ENCODE measurements at regions not wholly inside any gene's neighbourhood (a gene's known extent, or its start where the extent isn't known, plus 50 kb on each side); places are given as distances from the start of the nearest gene placed in this dataset.

- Histone ChIP-seq H3K4ac (ENCODE audit: low read depth, low read length) (no peak overlapping the region), H3K56ac (ENCODE audit: insufficient read length, low read depth, low read length) (no peak overlapping the region), H3K4me1 (ENCODE audit: insufficient read depth, low read length) (no peaks in the 10 kb centered on the region), H2BK120ac (ENCODE audit: low read depth, low read length, poor library complexity, severe bottlenecking) (no peak overlapping the region), H4K5ac (ENCODE audit: insufficient read length, low read depth, low read length) (no peak overlapping the region), H2AFZ (ENCODE audit: low read length) (no peak overlapping the region), H4K91ac (ENCODE audit: insufficient read length, low read depth, low read length) (no peak overlapping the region), H3K79me2 (ENCODE audit: insufficient read depth, low read length) (no peaks in the 10 kb centered on the region), H3K9me3 (ENCODE audit: control insufficient read depth, low read depth, low read length) (no peaks in the 10 kb centered on the region), H3K79me1 (ENCODE audit: insufficient read depth, low read depth, low read length, poor library complexity, severe bottlenecking) (no peaks in the 10 kb centered on the region), H3K18ac (ENCODE audit: insufficient read length, low read depth, low read length) (no peak overlapping the region), H2BK20ac (ENCODE audit: low read depth, low read length, poor library complexity, severe bottlenecking) (no peak overlapping the region), H2BK5ac (ENCODE audit: insufficient read length, low read length) (no peak overlapping the region), H3K23me2 (ENCODE audit: insufficient read length, low read depth, low read length, poor library complexity, severe bottlenecking) (no peaks in the 10 kb centered on the region), H3K27me3 (ENCODE audit: insufficient read depth, low read length) (no peaks in the 10 kb centered on the region), H3K4me2 (ENCODE audit: insufficient read depth, insufficient read length, low read length) (no peak overlapping the region), H3K27ac (ENCODE audit: insufficient read length, low read depth, low read length) (no peak overlapping the region), H3K14ac (ENCODE audit: insufficient read depth, low read length) (no peak overlapping the region), H4K20me1 (ENCODE audit: control insufficient read depth, insufficient read depth, insufficient read length) (no peaks in the 10 kb centered on the region), H3K9ac (ENCODE audit: extremely low read depth, insufficient read length, low read length) (no peak overlapping the region), H2AK5ac (ENCODE audit: insufficient read length, low read length) (no peak overlapping the region), H4K8ac (replicated peaks; ENCODE audit: insufficient read length, low read depth, low read length) (no peak overlapping the region), H2BK12ac (ENCODE audit: insufficient read length, low read depth, low read length) (no peak overlapping the region), H3T11ph (ENCODE audit: low read length) (no peak overlapping the region), H3K23ac (ENCODE audit: insufficient read length, low read depth, low read length) (no peak overlapping the region), H2BK15ac (ENCODE audit: low read depth, low read length) (no peak overlapping the region)
- Mint-ChIP-seq H3K27me3 (ENCODE audit: low read depth) (no peaks in the 10 kb centered on the region), H3K4me3 (no peak overlapping the region), H3K4me1 (peaks cover 14 to 16% of the 10 kb centered on the region in 2 experiments), H3K36me3 (ENCODE audit: insufficient read depth in 1 of 3, low read depth in 3 of 3) (no peaks in the 10 kb centered on the region), H3K9me3 (no peaks in the 10 kb centered on the region), H3K27ac (peak overlapping the region in 2 of 3 experiments; percentile 11 to 32; a peak in 2 of 7 replicates)
- no peak for TF ChIP-seq CTCF (conservative IDR thresholded peaks at IDR 0.05)
- DNase-seq = no peak
- no CpG with 5 or more reads among the region's 4 CpGs for WGBS (ENCODE audit: extremely low coverage, insufficient read length, low lambda C conversion rate)
These were observed 416.0 kb downstream of the SH3GL2 start for GRCh38 chr9:17994695-17995425.
